ENCODE measurements at regions not wholly inside any gene's neighbourhood (a gene's known extent, or its start where the extent isn't known, plus 50 kb on each side); places are given as distances from the start of the nearest gene placed in this dataset.
A peak's percentile ranks its signal among the peaks of the same experiment; 100 is the strongest.

- H3K4me1 ChIP-seq (ENCODE audit: control insufficient read depth, insufficient read depth, low read length): no peaks in the 10 kb centered on the region
- no peak overlapping the region for H3K27ac ChIP-seq (ENCODE audit: low read length)
- H3K4me3 ChIP-seq (ENCODE audit: low read length): no peak overlapping the region
- no peaks in the 10 kb centered on the region for H3K9me3 ChIP-seq (replicated peaks; ENCODE audit: control insufficient read depth, low read depth, low read length)
- no peaks in the 10 kb centered on the region for H3K36me3 ChIP-seq (ENCODE audit: control insufficient read depth, insufficient read depth, low read length)
- no peaks in the 10 kb centered on the region for H3K27me3 ChIP-seq (ENCODE audit: control insufficient read depth, insufficient read depth, low read length)
- WGBS (ENCODE audit: insufficient coverage): 78% methylated on average over 3 of the region's 6 CpGs
- no peak for DNase-seq
Observed at GRCh38 chr4:10182446-10183424, 66.1 kb upstream of the WDR1 start.

GRCh38 chr4:10181745-10182445 lies 65.3 kb upstream of the WDR1 start:
- no peak for DNase-seq
- Histone ChIP-seq H3K27me3 (ENCODE audit: control insufficient read depth, insufficient read depth, low read length) (no peaks in the 10 kb centered on the region), H3K4me3 (ENCODE audit: low read length) (no peak overlapping the region), H3K36me3 (ENCODE audit: control insufficient read depth, insufficient read depth, low read length) (no peaks in the 10 kb centered on the region), H3K27ac (ENCODE audit: low read length) (no peak overlapping the region), H3K9me3 (replicated peaks; ENCODE audit: control insufficient read depth, low read depth, low read length) (no peaks in the 10 kb centered on the region), H3K4me1 (ENCODE audit: control insufficient read depth, insufficient read depth, low read length) (no peaks in the 10 kb centered on the region)
- WGBS (ENCODE audit: insufficient coverage): 76% methylated on average over 5 of the region's 8 CpGs

GRCh38 chr4:10180927-10181744 lies 64.5 kb upstream of the WDR1 start:
- Histone ChIP-seq H3K27ac (ENCODE audit: low read length) (no peak overlapping the region), H3K36me3 (ENCODE audit: control insufficient read depth, insufficient read depth, low read length) (no peaks in the 10 kb centered on the region)
- 28% methylated on average over 2 of the region's 4 CpGs for WGBS (ENCODE audit: insufficient coverage)

GRCh38 chr4:10180603-10180926 lies 64.0 kb upstream of the WDR1 start:
- no peaks in the 10 kb centered on the region for H3K27me3 ChIP-seq (ENCODE audit: control insufficient read depth, insufficient read depth, low read length)
- WGBS (ENCODE audit: insufficient coverage): no CpG with 5 or more reads among the region's 1 CpG
- DNase-seq: no peak
- no peaks in the 10 kb centered on the region for H3K36me3 ChIP-seq (ENCODE audit: control insufficient read depth, insufficient read depth, low read length)
- H3K27ac ChIP-seq (ENCODE audit: low read length): no peak overlapping the region
- H3K4me1 ChIP-seq (ENCODE audit: control insufficient read depth, insufficient read depth, low read length): no peaks in the 10 kb centered on the region
- no peaks in the 10 kb centered on the region for H3K9me3 ChIP-seq (replicated peaks; ENCODE audit: control insufficient read depth, low read depth, low read length)
- no peak overlapping the region for H3K4me3 ChIP-seq (ENCODE audit: low read length)

More at GRCh38 chr4:10180927-10181744, 64.5 kb upstream of the WDR1 start:
- Histone ChIP-seq H3K4me3 (ENCODE audit: low read length) (no peak overlapping the region), H3K9me3 (replicated peaks; ENCODE audit: control insufficient read depth, low read depth, low read length) (no peaks in the 10 kb centered on the region), H3K27me3 (ENCODE audit: control insufficient read depth, insufficient read depth, low read length) (no peaks in the 10 kb centered on the region), H3K4me1 (ENCODE audit: control insufficient read depth, insufficient read depth, low read length) (no peaks in the 10 kb centered on the region)
- no peak for DNase-seq

- no peak for DNase-seq
- Histone ChIP-seq H3K27me3 (ENCODE audit: control insufficient read depth, insufficient read depth, low read length) (no peaks in the 10 kb centered on the region), H3K4me3 (ENCODE audit: low read length) (no peak overlapping the region), H3K4me1 (ENCODE audit: control insufficient read depth, insufficient read depth, low read length) (no peaks in the 10 kb centered on the region), H3K36me3 (ENCODE audit: control insufficient read depth, insufficient read depth, low read length) (no peaks in the 10 kb centered on the region), H3K27ac (ENCODE audit: low read length) (no peak overlapping the region), H3K9me3 (replicated peaks; ENCODE audit: control insufficient read depth, low read depth, low read length) (no peaks in the 10 kb centered on the region)
- WGBS (ENCODE audit: insufficient coverage): 70% methylated on average over 1 of the region's 4 CpGs
Observed at GRCh38 chr4:10179957-10180602, 63.5 kb upstream of the WDR1 start.

GRCh38 chr4:10178763-10179162 lies 62.2 kb upstream of the WDR1 start:
- no peaks in the 10 kb centered on the region for H3K36me3 ChIP-seq (ENCODE audit: control insufficient read depth, insufficient read depth, low read length)
- H3K9me3 ChIP-seq (replicated peaks; ENCODE audit: control insufficient read depth, low read depth, low read length): no peaks in the 10 kb centered on the region
- WGBS (ENCODE audit: insufficient coverage): 88% methylated on average over 2 of the region's 5 CpGs
- H3K4me1 ChIP-seq (ENCODE audit: control insufficient read depth, insufficient read depth, low read length): peaks cover 7% of the 10 kb centered on the region
- H3K27me3 ChIP-seq (ENCODE audit: control insufficient read depth, insufficient read depth, low read length): no peaks in the 10 kb centered on the region
- H3K4me3 ChIP-seq (ENCODE audit: low read length): no peak overlapping the region
- DNase-seq: no peak
- no peak overlapping the region for H3K27ac ChIP-seq (ENCODE audit: low read length)

GRCh38 chr4:10175626-10176025 lies 59.0 kb upstream of the WDR1 start:
- H3K4me3 ChIP-seq (ENCODE audit: low read length): no peak overlapping the region
- H3K9me3 ChIP-seq (replicated peaks; ENCODE audit: control insufficient read depth, low read depth, low read length): no peaks in the 10 kb centered on the region
- H3K27me3 ChIP-seq (ENCODE audit: control insufficient read depth, insufficient read depth, low read length): no peaks in the 10 kb centered on the region
- H3K4me1 ChIP-seq (ENCODE audit: control insufficient read depth, insufficient read depth, low read length): peaks cover 15% of the 10 kb centered on the region
- DNase-seq: no peak
- WGBS (ENCODE audit: insufficient coverage): 83% methylated on average over 1 of the region's 7 CpGs
- H3K27ac ChIP-seq (ENCODE audit: low read length): no peak overlapping the region
- H3K36me3 ChIP-seq (ENCODE audit: control insufficient read depth, insufficient read depth, low read length): no peaks in the 10 kb centered on the region

- WGBS (ENCODE audit: insufficient coverage): 52% methylated on average over 8 of the region's 10 CpGs
- Histone ChIP-seq H3K27ac (ENCODE audit: low read length) (no peak overlapping the region), H3K9me3 (replicated peaks; ENCODE audit: control insufficient read depth, low read depth, low read length) (no peaks in the 10 kb centered on the region), H3K4me1 (ENCODE audit: control insufficient read depth, insufficient read depth, low read length) (peaks cover 15% of the 10 kb centered on the region), H3K27me3 (ENCODE audit: control insufficient read depth, insufficient read depth, low read length) (no peaks in the 10 kb centered on the region), H3K36me3 (ENCODE audit: control insufficient read depth, insufficient read depth, low read length) (no peaks in the 10 kb centered on the region), H3K4me3 (ENCODE audit: low read length) (no peak overlapping the region)
- peak; percentile 33 for DNase-seq
Observed at GRCh38 chr4:10173754-10174749, 57.5 kb upstream of the WDR1 start.
